Transverse colon (tissue), 4 donors: ENCODE measurements at regions not wholly inside any gene's neighbourhood (a gene's known extent, or its start where the extent isn't known, plus 50 kb on each side); places are given as distances from the start of the nearest gene placed in this dataset.

Source experiments
- DNase-seq: peaks from one replicate; pipeline ENCODE4 v3.0.0-alpha.2; 2019
- H3K27ac ChIP-seq, 4 donors: fragments of 200-600 bp; sonication (generic); 2 replicates each; pipeline ENCODE4 v1.5.1; 2016 to 2018; ENCODE audit warnings: inconsistent platforms in 4 of 4
- H3K27me3 ChIP-seq: fragments of 200-600 bp; sonication (generic); 2 replicates; pipeline ENCODE4 v1.5.1; 2017; ENCODE audit warnings: inconsistent platforms
- H3K36me3 ChIP-seq, 4 donors: fragments of 200-600 bp; sonication (generic); 2 replicates each; pipeline ENCODE4 v1.5.1; 2017 to 2019; ENCODE audit warnings: inconsistent platforms in 4 of 4
- H3K4me1 ChIP-seq, 4 donors: fragments of 200-600 bp; sonication (generic); 2 replicates each; pipeline ENCODE4 v1.5.1; 2017 to 2020; ENCODE audit warnings: inconsistent platforms in 4 of 4
- H3K4me3 ChIP-seq, 4 donors: fragments of 200-600 bp; sonication (generic); 1 replicate in 1 of 4; 2 replicates in 3 of 4; pipeline versions ENCODE4 v1.5.1 to v1.6.1; 2017 to 2019; ENCODE audit warnings: inconsistent platforms in 4 of 4
- H3K9me3 ChIP-seq, 2 donors: fragments of 200-600 bp; sonication (generic); 2 replicates each; pipeline ENCODE4 v1.5.1; 2017 to 2019; ENCODE audit warnings: inconsistent platforms in 2 of 2
- EP300 ChIP-seq: sonication (generic); formaldehyde crosslinking; IDR thresholded peaks from one replicate; pipeline ENCODE4 v1.6.1; 2017; ENCODE audit warnings: antibody characterized with exemption, low read depth
- POLR2A ChIP-seq: fragments of 450-650 bp; IDR thresholded peaks from one replicate; pipeline ENCODE4 v1.6.1; 2016; ENCODE audit warnings: antibody characterized with exemption, mild to moderate bottlenecking, moderate library complexity
- POLR2AphosphoS5 ChIP-seq, 3 donors: sonication (generic); formaldehyde crosslinking; IDR thresholded peaks; one replicate each; pipeline ENCODE4 v1.6.1; 2016; ENCODE audit warnings: antibody characterized with exemption in 3 of 3
- WGBS, 2 donors: methylation state at CpG; one replicate each; pipeline ENCODE4 v1.1.5; 2018; ENCODE audit warnings: low coverage in 1 of 2; 5-methylcytosine and 5-hydroxymethylcytosine counted together
- in situ Hi-C, 4 donors: fragments of 200-750 bp; cut with MboI; loops; one replicate each; pipeline versions ENCODE4 v1.15.0 to v1.15.1; 2017; ENCODE audit warnings: low sequenced_read_pairs in 3 of 4, low pct_ligation_motif_present in 1 of 4, low pct_unique_long_range_greater_than_20kb in 1 of 4
- intact Hi-C: fragments of 100-400 bp; cut with DNase I; formaldehyde crosslinking; loops from one replicate; pipeline ENCODE4 v1.15.1; 2023; ENCODE audit warnings: low total_unique reads
- TF ChIP-seq, protein P1 (sequence below), 5 experiments: fragments of 200-600 bp in 3 of 5; fragments of 450-650 bp in 2 of 5; sonication (generic) in 3 of 5; IDR thresholded peaks; 1 replicate in 2 of 5; 2 replicates in 3 of 5; pipeline ENCODE4 v1.5.1; 2016 to 2017; ENCODE audit warnings: antibody characterized with exemption in 5 of 5, inconsistent platforms in 3 of 5, mild to moderate bottlenecking in 2 of 5, moderate library complexity in 1 of 5

DNA sequence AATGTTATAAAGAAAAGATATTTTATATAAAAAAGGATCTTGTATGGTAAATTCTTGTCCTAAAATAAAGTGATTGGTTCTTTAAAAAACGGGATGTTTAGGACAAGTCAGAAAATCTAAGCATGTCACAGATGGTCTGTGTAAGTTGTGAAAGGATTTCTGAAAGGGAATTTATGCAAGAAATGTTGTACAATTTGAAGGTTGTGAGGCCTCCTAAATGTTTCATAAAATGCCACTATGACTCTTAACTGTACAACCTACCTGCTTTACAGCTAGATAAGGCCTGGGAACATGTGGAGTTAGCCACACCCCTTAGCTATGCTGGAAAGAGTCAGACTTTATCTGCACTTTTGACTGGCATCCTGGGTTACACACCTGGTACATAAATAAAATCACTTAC lies 951.5 kb upstream of the POU3F4 start:
- Histone ChIP-seq H3K4me1 (no peaks in the 10 kb centered on the region), H3K9me3 (no peaks in the 10 kb centered on the region), H3K36me3 (no peaks in the 10 kb centered on the region), H3K27ac (no peak overlapping the region), H3K27me3 (no peaks in the 10 kb centered on the region), H3K4me3 (no peak overlapping the region)
- no peak for DNase-seq
- intact Hi-C loops, result no loop called here
- TF ChIP-seq POLR2A (no peak), POLR2AphosphoS5 (IDR thresholded peaks at IDR 0.05) (no peak), EP300 (no peak)
- TF ChIP-seq, protein P1, sequence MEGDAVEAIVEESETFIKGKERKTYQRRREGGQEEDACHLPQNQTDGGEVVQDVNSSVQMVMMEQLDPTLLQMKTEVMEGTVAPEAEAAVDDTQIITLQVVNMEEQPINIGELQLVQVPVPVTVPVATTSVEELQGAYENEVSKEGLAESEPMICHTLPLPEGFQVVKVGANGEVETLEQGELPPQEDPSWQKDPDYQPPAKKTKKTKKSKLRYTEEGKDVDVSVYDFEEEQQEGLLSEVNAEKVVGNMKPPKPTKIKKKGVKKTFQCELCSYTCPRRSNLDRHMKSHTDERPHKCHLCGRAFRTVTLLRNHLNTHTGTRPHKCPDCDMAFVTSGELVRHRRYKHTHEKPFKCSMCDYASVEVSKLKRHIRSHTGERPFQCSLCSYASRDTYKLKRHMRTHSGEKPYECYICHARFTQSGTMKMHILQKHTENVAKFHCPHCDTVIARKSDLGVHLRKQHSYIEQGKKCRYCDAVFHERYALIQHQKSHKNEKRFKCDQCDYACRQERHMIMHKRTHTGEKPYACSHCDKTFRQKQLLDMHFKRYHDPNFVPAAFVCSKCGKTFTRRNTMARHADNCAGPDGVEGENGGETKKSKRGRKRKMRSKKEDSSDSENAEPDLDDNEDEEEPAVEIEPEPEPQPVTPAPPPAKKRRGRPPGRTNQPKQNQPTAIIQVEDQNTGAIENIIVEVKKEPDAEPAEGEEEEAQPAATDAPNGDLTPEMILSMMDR (IDR thresholded peaks at IDR 0.05), result no peak
- in situ Hi-C loops, result no loop called here
- 29 to 32% methylated on average over 1 of the region's 1 CpG for WGBS, 2 donors

GRCh38 chrX:82585868-82586267 lies 922.2 kb upstream of the POU3F4 start:
- Histone ChIP-seq H3K9me3 (no peaks in the 10 kb centered on the region), H3K36me3 (no peaks in the 10 kb centered on the region), H3K4me3 (no peak overlapping the region), H3K27me3 (no peaks in the 10 kb centered on the region), H3K4me1 (no peaks in the 10 kb centered on the region), H3K27ac (no peak overlapping the region)
- intact Hi-C loops, result no loop called here
- in situ Hi-C loops, result no loop called here
- WGBS, 2 donors, result 16 to 22% methylated on average over 2 to 3 of the region's 3 CpGs
- DNase-seq, result no peak
- TF ChIP-seq POLR2AphosphoS5 (IDR thresholded peaks at IDR 0.05) (no peak), POLR2A (no peak), EP300 (no peak)
- TF ChIP-seq, protein P1 (IDR thresholded peaks at IDR 0.05), result no peak

DNA sequence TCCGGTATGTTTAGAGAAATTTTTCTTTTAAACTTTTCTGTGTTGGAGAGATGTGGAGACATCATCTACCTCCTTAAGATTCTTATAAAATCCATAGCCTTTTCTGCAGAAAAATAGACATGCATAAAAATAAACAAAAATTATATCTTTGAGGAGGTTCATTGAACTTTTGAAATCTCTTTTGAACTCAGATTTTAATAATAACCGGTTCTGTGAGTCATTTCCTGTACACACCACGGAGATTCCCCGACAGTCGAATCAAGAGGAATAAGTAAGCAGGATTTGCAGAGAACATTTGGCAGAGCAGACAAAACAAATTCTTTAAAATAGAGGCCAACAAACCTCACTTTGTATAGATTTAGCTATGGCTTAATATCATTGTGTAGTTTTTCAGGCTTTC lies 918.7 kb upstream of the POU3F4 start:
- WGBS, 2 donors, result 47 to 54% methylated on average over 5 of the region's 5 CpGs
- in situ Hi-C loops (no loop called here), intact Hi-C loops (no loop called here)
- no peak for DNase-seq
- H3K4me3 ChIP-seq, result no peak overlapping the region
- no peak overlapping the region for H3K27ac ChIP-seq
- no peaks in the 10 kb centered on the region for H3K4me1 ChIP-seq
- H3K9me3 ChIP-seq, result no peaks in the 10 kb centered on the region
- no peaks in the 10 kb centered on the region for H3K27me3 ChIP-seq
- TF ChIP-seq, protein P1 (IDR thresholded peaks at IDR 0.05), result no peak
- TF ChIP-seq POLR2A (no peak), POLR2AphosphoS5 (IDR thresholded peaks at IDR 0.05) (no peak), EP300 (no peak)
- H3K36me3 ChIP-seq, result no peaks in the 10 kb centered on the region

DNA sequence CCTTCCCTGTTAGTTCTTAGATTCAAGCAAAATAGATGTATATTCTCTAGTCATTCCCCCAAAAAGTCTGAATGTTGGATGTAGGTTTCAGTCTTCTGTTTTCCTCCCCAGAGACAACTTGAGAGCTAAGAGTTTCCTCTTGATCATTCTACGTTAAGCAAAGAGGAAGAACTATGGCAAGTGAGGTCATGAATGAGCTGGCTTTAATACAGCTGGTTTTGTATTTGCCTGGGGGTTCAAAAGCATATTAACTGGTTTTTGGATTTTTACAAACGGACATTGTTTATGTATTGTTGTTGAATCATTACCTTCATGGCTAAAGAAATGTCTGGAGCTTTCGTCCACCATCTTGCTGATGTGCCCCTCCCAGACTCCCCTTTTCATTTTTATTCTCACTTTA lies 916.7 kb upstream of the POU3F4 start:
- no peaks in the 10 kb centered on the region for H3K27me3 ChIP-seq
- H3K9me3 ChIP-seq, result no peaks in the 10 kb centered on the region
- DNase-seq, result no peak
- H3K27ac ChIP-seq, result no peak overlapping the region
- H3K4me3 ChIP-seq, result no peak overlapping the region
- in situ Hi-C loops, result no loop called here
- H3K4me1 ChIP-seq, result no peaks in the 10 kb centered on the region
- WGBS, 2 donors, result 55% methylated on average over 3 of the region's 3 CpGs; no CpG with 5 or more reads in 1 of the 2 donors
- no peaks in the 10 kb centered on the region for H3K36me3 ChIP-seq
- no peak for TF ChIP-seq POLR2AphosphoS5 (IDR thresholded peaks at IDR 0.05)
- TF ChIP-seq POLR2A, result no peak
- TF ChIP-seq, protein P1 (IDR thresholded peaks at IDR 0.05), result no peak
- no peak for TF ChIP-seq EP300
- intact Hi-C loops, result no loop called here
